MM.1S (cell line): ENCODE measurements at regions not wholly inside any gene's neighbourhood (a gene's known extent, or its start where the extent isn't known, plus 50 kb on each side); places are given as distances from the start of the nearest gene placed in this dataset.

Source experiments
- DNase-seq: peaks from one replicate; pipeline ENCODE4 v3.0.0-alpha.2; 2015
- H2AFZ ChIP-seq: fragments of 300-600 bp; sonication (generic); 2 replicates; pipeline ENCODE4 v1.6.0; 2016; ENCODE audit warnings: antibody characterized with exemption, low read length
- H3F3A ChIP-seq: fragments of 300-600 bp; sonication (generic); 2 replicates; pipeline ENCODE4 v1.6.1; 2016; ENCODE audit warnings: mild to moderate bottlenecking, antibody characterized with exemption, low read length, moderate library complexity, mixed read lengths; ENCODE audit not compliant: insufficient read depth
- H3K27ac ChIP-seq: fragments of 300-600 bp; sonication (generic); 2 replicates; pipeline ENCODE4 v1.5.1; 2016; ENCODE audit warnings: mild to moderate bottlenecking, low read length
- H3K27me3 ChIP-seq: fragments of 300-600 bp; sonication (generic); replicated peaks from 2 replicates; pipeline ENCODE4 v1.6.0; 2016; ENCODE audit warnings: low read length; ENCODE audit not compliant: insufficient read depth
- H3K36me3 ChIP-seq: fragments of 300-600 bp; sonication (generic); replicated peaks from 2 replicates; pipeline ENCODE4 v1.6.1; 2016; ENCODE audit warnings: mild to moderate bottlenecking, low read length, mixed read lengths; ENCODE audit not compliant: insufficient read depth
- H3K4me1 ChIP-seq: fragments of 300-600 bp; sonication (generic); 2 replicates; pipeline ENCODE4 v1.6.1; 2016; ENCODE audit warnings: low read length, mixed read lengths
- H3K4me2 ChIP-seq: fragments of 300-600 bp; sonication (generic); 2 replicates; pipeline ENCODE4 v1.6.0; 2016; ENCODE audit warnings: low read depth, low read length
- H3K4me3 ChIP-seq: fragments of 300-600 bp; sonication (generic); 2 replicates; pipeline ENCODE4 v1.5.1; 2016; ENCODE audit warnings: low read length, mixed read lengths
- H3K79me2 ChIP-seq: fragments of 300-600 bp; sonication (generic); 2 replicates; pipeline ENCODE4 v1.6.1; 2016; ENCODE audit warnings: mixed run types, low read length, mixed read lengths
- H3K9ac ChIP-seq: fragments of 300-600 bp; sonication (generic); 2 replicates; pipeline ENCODE4 v1.6.1; 2016; ENCODE audit warnings: low read length, mixed read lengths
- H3K9me2 ChIP-seq: fragments of 300-600 bp; sonication (generic); replicated peaks from 2 replicates; pipeline ENCODE4 v1.6.1; 2016; ENCODE audit warnings: mild to moderate bottlenecking, low read length, mixed read lengths; ENCODE audit not compliant: insufficient read depth
- H3K9me3 ChIP-seq: fragments of 300-600 bp; sonication (generic); replicated peaks from 2 replicates; pipeline ENCODE4 v1.6.1; 2016; ENCODE audit warnings: mild to moderate bottlenecking, low read length, mixed read lengths; ENCODE audit not compliant: insufficient read depth
- H4K20me1 ChIP-seq: fragments of 300-600 bp; sonication (generic); 2 replicates; pipeline ENCODE4 v1.6.1; 2016; ENCODE audit warnings: mild to moderate bottlenecking, low read length, moderate library complexity, mixed read lengths; ENCODE audit not compliant: insufficient read depth
- CTCF ChIP-seq: fragments of 300-600 bp; sonication (generic); IDR thresholded peaks from 2 replicates; pipeline ENCODE4 v1.5.1; 2016; ENCODE audit warnings: antibody characterized with exemption, low read length, mixed read lengths
- EZH2 ChIP-seq: fragments of 300-600 bp; sonication (generic); optimal IDR thresholded peaks from 2 replicates; pipeline ENCODE3; 2017; ENCODE audit warnings: low read depth, mild to moderate bottlenecking, antibody characterized with exemption, low read length, mixed read lengths
- EZH2phosphoT487 ChIP-seq: fragments of 300-600 bp; sonication (generic); IDR thresholded peaks from 2 replicates; pipeline ENCODE4 v1.6.1; 2018; ENCODE audit warnings: antibody characterized with exemption, low read length

GRCh38 chr15:100821327-100821726 lies 58.3 kb upstream of the ALDH1A3 start:
- H3K4me1 ChIP-seq = no peaks in the 10 kb centered on the region
- TF ChIP-seq CTCF (no peak), EZH2phosphoT487 (no peak), EZH2 (no peak)
- no peak for DNase-seq

GRCh38 chr15:100824211-100824610 lies 55.4 kb upstream of the ALDH1A3 start:
- H2AFZ ChIP-seq = no peak overlapping the region
- H3K9me2 ChIP-seq = no peaks in the 10 kb centered on the region
- H3K27ac ChIP-seq = no peak overlapping the region
- H3K27me3 ChIP-seq = no peaks in the 10 kb centered on the region
- TF ChIP-seq EZH2 (no peak), CTCF (no peak), EZH2phosphoT487 (no peak)
- no peak overlapping the region for H3K4me2 ChIP-seq
- no peak overlapping the region for H3K4me3 ChIP-seq
- no peaks in the 10 kb centered on the region for H3K9me3 ChIP-seq
- H4K20me1 ChIP-seq = no peaks in the 10 kb centered on the region
- no peak for DNase-seq
- no peaks in the 10 kb centered on the region for H3K4me1 ChIP-seq
- H3K36me3 ChIP-seq = no peaks in the 10 kb centered on the region
- H3F3A ChIP-seq = no peaks in the 10 kb centered on the region
- H3K79me2 ChIP-seq = no peaks in the 10 kb centered on the region
- no peak overlapping the region for H3K9ac ChIP-seq

More at GRCh38 chr15:100821327-100821726, 58.3 kb upstream of the ALDH1A3 start:
- Histone ChIP-seq H3K27ac (no peak overlapping the region), H3K9me3 (no peaks in the 10 kb centered on the region), H3K9ac (no peak overlapping the region), H3F3A (no peaks in the 10 kb centered on the region), H2AFZ (no peak overlapping the region), H3K79me2 (no peaks in the 10 kb centered on the region), H3K27me3 (no peaks in the 10 kb centered on the region), H3K4me3 (no peak overlapping the region), H3K9me2 (no peaks in the 10 kb centered on the region), H4K20me1 (no peaks in the 10 kb centered on the region), H3K4me2 (no peak overlapping the region), H3K36me3 (no peaks in the 10 kb centered on the region)

GRCh38 chr15:100829457-100829856 lies 50.2 kb upstream of the ALDH1A3 start:
- no peak for DNase-seq
- Histone ChIP-seq H3K4me1 (no peaks in the 10 kb centered on the region), H3K27ac (no peak overlapping the region), H3K4me2 (no peak overlapping the region), H4K20me1 (no peaks in the 10 kb centered on the region), H3F3A (no peaks in the 10 kb centered on the region), H3K4me3 (no peak overlapping the region), H3K9me2 (no peaks in the 10 kb centered on the region), H2AFZ (no peak overlapping the region), H3K9ac (no peak overlapping the region), H3K36me3 (no peaks in the 10 kb centered on the region), H3K9me3 (no peaks in the 10 kb centered on the region), H3K79me2 (no peaks in the 10 kb centered on the region), H3K27me3 (no peaks in the 10 kb centered on the region)
- TF ChIP-seq EZH2phosphoT487 (no peak), CTCF (no peak), EZH2 (no peak)
